ENCODE measurements at regions not wholly inside any gene's neighbourhood (a gene's known extent, or its start where the extent isn't known, plus 50 kb on each side); places are given as distances from the start of the nearest gene placed in this dataset.

DNA sequence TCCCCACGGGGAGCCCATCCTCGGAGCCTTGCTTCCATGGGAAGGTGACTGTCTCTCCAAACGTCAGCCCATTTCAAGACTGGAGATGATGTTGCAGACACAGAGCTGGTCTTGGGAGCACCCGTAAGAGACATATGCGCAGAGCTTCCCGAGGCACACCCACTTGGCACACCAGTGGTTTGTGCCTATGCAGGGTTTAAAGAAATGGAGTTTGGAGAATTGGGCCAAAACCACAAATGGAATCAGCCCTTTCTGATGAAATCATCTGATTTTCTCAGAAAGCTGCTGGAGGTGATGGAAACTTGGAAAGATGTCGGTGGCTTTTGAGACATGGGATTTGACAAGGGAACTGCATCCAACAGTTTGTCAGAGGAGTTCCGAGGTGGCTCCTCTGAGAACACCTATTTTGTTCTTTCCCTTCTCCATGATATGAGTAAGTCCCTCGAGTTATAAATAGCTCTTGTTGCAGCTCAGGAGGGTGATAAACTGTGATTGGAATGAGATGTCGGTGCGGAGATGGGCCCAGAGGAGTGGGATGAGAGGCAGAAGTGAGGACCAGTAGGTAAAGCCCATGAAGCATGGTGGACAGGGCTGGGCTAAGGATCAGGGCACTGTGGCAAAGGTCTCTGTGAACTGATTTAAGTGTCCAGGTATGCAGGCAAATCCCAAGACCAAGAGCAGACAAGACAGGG is 225.7 kb downstream of the ACKR3 start:
- no peak for DNase-seq (ENCODE audit: low read depth in 2 of 2)

DNA sequence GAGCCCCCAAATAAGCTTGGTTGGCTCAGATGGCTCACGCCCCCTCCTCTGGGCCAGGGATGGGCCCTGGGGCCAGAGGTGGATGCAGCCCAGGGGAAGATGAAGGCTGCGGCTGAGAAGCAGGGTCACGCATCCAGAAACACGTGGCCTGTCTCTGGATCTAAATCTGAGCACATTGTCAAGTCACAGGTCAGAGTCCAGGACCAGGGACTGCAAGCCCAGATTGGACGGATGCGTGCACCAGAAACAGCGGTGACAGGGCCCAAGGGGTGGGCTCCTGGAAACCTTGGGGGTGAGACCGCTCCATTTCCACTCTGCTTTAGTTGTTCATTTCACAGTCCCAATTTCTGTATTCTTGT is 226.2 kb downstream of the ACKR3 start:
- no peak for DNase-seq (ENCODE audit: low read depth in 2 of 2)

DNA sequence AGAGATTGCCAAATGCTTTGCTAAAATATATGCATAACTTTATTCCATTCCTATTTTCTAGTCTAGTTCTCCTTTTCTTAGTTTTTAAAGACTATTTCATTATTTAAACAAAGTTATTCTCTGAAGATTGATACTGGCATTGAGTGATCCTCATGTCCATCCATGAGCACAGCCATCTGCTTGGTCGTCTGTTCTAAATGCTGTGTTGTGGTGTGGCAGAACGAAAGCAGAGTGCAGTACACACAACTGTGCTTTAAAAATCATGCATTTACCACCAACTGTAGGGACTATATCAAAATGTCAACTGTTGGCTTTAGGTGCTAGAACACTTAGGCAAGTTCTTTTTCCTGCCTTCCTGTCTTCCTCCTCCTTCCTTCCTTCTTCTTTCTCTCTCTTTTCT is 226.6 kb downstream of the ACKR3 start:
- no peak for DNase-seq (ENCODE audit: low read depth in 2 of 2)

DNA sequence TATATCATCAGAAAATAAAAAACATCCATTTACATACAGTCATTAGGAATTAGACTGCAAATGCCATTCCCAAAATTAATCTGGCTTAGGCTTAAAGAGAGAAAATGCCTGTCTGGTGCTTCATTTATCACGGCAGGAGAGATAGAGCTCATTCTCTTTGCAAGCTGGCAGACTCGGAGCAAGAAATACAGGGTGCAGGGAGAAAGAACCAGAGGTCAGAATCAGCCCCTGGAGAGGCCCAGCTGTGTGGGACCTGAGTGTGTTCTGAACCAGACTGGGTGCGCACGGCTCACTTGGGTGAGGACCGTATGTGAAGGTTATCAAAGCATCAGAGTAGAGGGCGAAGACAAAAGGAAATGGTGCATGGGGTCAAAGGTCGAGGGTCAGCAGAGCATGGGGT is 227.8 kb downstream of the ACKR3 start:
- DNase-seq (ENCODE audit: low read depth in 2 of 2): no peak

DNA sequence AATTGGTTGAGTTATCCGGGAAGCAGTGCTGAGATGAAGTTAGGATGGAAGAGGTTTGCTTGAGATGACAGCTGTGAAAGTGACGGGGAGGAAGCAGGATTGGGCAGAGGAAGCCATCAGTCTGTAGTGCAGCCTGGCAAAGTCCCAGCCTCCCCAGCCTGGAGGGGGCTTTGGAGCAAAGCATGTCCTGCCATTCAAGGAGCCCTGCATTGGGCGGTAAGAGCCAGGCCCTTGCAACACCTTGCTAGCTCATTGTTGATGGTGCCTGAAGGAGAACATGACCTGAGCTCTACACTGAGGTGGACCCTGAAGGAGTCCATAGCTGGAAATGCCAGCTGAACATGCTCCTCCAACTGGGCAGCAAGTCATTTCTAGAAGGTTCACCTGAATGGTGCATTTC is 228.9 kb downstream of the ACKR3 start:
- no peak for DNase-seq (ENCODE audit: low read depth in 2 of 2)

DNA sequence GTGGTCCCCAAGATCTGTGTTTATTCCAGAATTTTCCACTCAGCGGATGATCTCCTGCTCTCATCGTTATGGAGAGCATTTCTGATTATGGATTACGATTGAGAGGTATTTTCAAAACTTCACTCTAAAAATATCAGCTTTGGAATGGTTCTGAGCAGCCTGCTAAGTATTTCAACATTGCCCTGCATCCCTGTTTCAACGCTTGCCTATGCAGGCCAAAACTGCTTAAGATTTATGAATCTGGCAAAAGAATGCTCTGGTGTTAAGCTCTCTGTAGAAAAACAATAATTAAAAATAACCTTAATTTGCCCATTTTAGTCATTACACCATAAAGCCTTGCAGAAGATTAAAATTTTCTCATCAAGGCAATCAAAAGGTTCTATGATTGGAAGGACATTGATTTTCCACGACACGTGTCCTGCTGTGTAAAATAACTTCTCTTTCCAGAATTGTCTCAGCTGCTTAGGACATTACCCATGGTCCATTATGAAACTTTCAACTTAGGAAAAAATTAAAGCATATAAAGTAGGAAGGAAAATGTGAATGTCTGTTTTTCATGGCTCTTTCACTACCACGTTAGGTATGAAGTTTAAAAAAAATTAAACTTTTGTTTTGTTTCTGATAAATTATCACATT is 229.9 kb downstream of the ACKR3 start:
- DNase-seq (ENCODE audit: low read depth in 2 of 2): no peak

DNA sequence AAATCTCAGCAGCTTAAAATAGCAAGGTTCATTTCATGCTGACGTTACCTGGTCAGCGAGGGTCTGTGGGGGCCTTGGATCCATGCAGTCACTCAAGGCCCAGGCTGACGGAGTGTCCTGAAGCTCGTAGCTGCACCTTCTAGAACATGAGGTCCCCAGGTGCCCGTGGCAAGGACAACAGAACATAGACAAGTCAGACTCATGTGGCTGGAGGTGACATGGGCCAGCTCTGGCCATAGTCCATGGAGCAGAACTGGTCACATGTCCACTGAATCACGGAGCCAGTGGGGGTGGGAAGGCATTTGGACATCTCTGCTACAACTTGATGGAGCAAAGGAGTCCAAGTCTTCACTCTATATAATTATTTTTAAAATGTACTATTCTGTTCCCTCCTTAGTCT is 233.2 kb downstream of the ACKR3 start:
- DNase-seq (ENCODE audit: low read depth in 2 of 2): no peak

DNA sequence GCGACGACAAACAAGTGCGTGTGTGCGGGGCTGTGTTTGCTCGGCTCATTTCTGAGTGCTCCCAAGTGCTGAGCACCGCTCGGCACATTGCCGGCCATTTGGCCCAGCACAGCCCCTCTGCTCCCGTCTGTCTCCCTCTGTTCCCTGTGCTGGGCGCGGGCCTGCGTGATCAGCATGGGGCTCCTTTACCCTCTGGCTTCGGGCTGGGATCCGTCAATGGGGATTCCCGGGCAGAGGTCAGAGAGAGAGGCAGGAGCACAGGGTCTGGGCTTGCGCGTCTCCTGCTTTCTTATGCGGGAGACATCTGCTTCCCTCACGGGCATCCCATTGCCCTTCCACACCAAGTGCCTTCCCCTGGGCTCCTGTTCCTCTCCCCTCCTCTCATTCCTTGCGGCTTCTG is 234.0 kb downstream of the ACKR3 start:
- no peak for DNase-seq (ENCODE audit: low read depth in 2 of 2)

DNA sequence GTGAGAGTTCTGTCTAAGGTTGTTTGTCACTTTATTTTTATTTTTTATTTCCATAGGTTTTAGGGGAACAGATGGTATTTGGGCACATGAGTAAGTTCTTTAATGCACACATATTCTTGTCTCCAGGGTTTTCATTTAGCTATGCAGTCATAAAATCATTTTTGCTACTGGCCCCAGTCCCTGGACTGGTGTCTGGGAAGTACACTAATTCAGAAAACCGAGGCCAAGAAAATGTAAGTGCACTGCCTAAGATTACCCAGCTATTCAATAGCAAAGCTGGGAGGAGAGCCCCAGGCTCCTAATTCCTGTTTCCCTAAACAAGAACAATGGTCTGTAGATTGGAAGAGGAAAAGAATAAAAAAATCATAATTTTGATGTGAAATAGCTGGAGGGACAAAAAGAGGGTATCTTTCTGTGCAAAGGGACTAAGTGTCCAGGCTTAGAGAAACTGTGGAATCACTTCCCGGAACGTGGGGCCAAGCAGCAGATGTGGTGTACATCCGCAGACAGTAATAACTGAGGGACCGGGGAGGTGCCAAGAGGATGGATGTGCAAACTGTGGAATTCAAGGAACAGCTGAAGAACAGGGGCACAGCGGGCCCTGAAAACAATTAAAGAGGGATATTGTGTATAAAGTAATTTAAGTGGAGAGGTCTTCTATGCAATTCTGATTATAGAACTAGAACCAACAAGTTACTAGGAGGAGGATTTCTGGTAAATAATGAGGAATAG is 236.3 kb downstream of the ACKR3 start:
- no peak for DNase-seq (ENCODE audit: low read depth in 2 of 2)

DNA sequence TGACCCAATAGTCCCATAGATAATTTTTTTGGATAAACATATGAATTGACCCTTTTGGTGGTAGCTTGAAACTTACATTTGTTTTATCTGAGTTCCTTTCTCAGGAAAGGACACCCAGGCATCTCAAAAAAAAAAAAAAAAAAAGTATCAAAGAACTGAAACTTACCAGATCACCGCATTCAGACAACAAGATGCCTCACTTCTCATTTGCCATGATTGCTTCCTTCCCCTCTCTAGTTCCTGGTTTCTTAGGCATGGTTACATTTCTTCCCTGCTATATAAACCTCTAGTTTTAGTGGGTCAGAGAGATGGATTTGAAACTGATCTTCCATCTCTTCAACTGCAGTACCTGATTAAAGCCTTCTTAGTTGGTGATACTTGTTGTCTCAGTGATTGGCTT is 240.1 kb downstream of the ACKR3 start:
- no peak for DNase-seq (ENCODE audit: low read depth in 2 of 2)

DNA sequence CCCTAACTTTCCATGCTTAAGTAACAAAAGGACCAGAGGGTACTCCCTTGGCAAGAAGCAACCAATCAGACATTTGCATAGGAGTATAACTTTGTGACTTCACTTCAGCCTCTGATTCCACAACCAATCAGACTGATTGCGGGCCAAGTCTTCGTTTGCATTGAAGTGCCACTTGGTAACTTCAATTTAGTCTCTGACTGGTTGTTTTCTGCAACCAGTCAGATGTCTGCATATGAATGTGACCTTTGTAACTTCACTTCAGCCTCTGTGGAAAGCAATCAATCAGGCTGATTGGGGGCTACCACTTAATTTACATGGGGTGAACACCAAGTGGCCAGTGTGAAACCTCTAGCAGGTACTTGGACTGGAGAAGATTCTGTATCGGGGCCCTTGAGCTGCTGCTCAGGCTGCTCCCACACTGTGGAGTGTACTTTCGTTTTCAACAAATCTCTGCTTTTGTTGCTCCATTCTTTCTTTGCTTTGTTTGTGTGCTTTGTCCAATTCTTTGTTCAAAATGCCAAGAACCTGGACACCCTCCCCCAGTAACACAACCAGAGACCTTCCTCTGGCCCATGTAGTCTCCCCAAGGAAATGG is 241.5 kb downstream of the ACKR3 start:
- DNase-seq (ENCODE audit: low read depth in 2 of 2): no peak

DNA sequence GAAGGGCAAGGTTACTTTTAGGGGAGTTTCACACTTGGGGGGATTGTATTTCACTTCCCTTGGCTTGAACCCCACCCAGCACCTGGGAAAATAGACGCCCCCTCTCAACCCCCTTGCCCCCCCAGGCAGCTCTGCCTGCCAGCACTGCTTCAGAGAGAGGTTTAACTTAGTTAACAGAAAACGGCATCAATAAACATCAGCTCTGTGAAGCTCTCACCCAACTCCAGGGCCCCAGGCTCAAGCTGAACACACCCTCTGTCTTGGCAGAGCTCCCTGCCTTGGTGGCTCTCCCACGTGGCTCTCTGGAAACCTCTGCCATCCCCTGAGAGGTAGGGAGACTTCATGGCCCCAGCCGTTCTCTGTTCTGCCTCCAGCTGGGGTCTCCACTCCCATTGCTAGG is 244.1 kb downstream of the ACKR3 start:
- no peak for DNase-seq (ENCODE audit: low read depth in 2 of 2)

DNA sequence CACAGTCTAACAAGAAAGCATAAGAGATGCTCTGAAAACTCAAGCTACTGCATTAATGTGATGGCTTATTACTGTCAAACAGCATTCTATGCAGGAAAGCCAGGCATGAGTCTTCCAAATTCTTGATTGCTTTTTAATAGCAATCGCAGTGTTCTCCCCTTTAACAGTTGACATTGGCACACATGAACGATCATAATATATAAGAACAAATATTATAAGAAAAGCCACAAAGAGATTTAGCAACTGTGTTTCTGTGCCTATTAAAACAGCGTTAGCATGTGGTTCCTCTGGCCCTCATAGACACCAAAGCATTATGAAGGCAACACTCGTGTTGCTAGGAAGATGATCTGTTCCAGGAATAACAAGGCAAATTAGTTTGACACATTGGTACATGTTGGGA is 245.0 kb downstream of the ACKR3 start:
- no peak for DNase-seq (ENCODE audit: low read depth in 2 of 2)

DNA sequence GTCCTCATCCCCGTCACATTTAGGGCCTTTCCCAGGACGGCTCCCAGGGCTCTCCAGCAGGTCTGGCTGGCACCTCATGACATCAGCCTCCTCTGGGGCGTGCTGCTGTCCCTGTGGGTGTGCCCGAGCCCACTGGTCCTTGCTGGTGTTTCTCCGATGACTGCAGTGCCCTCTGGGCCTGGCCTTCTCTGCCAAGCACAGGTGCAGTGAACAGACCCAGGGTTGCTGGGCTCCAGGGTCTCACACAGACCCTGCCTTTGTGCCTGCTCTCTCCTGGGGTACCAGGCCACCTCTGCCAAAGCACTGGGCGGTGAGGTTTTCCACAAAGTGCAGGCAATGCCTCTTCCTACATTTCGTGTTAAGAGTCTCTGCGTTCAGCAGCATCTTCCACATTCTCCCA is 246.1 kb downstream of the ACKR3 start:
- no peak for DNase-seq (ENCODE audit: low read depth in 2 of 2)

DNA sequence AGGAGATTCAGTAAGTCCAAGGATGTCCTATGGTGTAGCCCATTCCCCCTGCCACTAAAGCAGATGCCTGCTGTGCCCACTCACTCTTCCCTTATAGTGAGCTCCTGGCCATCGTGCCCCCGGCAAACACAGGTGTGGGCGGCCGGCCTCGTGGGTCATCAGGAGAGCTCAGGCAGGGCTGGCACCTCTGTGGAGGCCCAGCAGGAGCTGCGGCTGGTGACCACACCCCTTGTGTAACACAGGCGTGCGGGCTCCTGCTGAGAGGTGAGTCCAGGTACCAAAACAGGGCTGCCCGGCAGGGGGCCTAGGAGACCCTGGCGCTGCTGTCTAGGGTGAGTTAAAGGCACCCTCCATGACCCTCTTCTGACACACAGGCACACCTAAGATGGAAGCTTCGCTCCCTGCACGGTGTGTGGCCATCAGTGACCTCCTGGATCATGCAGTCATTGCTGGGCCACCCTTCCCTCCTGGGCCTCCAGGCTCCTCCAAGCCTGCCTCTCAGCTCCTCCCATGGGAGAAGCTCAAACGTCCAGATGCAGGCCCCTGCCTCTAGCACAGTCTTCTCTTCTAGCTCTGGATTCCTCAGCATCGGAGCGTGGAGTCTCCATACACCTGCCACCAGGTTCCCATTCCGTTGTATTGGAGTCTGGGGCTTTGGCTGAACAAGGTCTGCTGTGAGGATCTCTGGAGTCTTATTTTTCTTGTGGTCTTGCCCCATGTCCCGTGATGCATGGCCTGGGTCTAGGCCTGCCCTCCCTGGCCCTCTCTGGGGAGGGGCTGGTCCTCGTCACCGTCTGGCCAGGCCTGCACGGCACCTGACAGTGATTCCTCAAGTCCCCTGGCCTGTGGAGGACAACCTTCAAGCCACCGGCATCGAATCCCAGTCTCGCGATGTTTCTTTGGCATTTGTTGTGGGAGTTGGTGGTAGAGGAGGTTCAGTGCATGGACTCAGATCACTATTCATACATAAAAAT is 246.9 kb downstream of the ACKR3 start:
- no peak for DNase-seq (ENCODE audit: low read depth in 2 of 2)

DNA sequence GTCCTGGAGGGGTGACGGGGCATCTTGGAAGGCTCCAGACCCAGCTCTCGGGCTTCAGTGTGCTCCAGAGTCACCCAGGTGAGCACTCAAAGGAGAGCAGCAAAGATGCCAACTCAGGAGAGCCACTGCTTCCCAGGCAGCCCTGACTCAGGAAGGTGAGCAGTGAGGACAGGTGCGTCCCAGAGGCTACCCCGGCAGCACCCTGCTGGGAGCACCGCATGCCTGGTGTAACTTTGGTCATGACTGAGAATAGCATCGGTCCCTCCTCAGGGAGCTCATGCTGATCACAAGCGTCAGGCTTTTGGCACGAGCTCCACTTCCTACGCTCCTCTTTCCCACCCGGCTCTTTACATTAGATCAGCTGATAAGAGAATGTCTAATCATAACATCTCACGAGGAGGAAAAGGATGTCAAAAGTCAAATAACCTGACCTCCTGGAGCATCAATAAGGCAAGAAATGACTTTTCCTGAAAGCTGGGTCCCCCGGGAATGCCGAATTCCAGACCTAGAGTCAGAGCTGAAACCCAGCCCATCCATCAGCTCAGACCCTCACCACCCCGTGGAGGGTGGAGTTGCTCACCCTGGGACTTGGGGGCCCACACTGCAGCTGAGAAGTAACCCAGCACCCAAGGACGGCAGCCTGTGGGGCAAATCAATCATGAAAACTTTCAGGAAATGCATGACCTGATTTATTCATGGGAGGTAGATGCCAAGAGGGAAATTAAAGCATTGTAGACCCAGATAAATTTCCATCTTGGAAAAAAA is 248.8 kb downstream of the ACKR3 start:
- no peak for DNase-seq (ENCODE audit: low read depth in 2 of 2)

DNA sequence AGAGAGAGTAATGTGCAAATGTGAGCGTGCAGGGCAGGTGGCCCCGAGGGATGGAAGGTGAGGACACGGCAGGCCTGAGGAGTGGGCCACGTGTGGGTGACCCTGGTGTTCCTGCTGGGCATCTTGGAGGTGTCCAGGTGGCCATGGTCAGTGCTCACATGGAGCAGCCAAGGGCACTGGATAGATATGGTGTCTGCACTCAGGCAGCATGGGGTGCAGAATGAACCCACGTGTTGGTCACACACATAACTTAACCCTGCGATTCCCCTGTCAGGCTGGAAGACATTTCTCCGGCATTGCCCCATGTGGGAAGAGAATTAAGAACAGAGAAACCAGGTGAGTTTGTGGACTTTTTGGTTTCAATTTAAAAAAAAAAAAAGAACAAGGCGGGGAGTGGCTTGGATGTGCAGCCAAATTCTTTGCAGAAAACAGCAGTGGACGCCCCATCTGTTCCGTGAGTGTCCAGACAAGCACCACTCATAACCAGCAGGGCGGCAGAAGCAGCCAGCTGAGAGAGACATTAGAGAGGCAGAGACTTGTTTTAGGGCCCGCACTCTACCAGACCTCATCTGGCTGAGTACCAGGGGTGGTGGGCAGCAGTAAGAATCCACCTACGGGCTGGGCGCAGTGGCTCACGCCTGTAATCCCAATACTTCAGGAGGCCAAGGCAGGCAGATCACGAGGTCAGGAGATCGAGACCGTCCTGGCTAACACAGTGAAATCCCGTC is 249.8 kb downstream of the ACKR3 start:
- DNase-seq (ENCODE audit: low read depth in 2 of 2): no peak

DNA sequence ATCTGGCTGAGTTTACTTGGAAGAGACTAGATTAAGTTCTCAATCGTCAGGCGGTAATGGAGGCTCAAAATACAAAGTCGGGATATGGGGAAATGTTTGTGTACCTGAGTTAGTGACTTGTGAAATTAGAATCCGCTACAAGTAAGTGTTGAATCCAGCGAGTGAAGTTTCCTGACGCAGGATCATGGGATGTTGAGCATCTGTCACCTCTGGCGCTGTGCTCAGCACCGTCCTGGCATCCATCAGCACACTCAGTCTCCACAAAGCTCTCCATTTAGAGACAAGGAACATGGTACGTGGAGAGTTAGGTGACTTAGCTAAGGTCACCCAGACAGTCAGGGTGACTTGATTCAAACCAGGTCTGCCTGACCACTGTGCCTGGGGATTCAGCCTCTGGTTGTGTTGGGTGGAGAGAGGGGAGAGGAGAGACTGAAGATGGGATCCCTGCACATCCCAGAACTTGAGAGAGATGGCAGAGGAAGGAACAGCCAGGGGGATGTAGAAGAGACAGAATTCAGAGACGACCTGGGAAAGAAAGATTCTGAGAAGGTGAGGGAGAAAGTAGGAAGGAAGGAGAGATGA is 251.2 kb downstream of the ACKR3 start:
- DNase-seq (ENCODE audit: low read depth in 2 of 2): no peak

DNA sequence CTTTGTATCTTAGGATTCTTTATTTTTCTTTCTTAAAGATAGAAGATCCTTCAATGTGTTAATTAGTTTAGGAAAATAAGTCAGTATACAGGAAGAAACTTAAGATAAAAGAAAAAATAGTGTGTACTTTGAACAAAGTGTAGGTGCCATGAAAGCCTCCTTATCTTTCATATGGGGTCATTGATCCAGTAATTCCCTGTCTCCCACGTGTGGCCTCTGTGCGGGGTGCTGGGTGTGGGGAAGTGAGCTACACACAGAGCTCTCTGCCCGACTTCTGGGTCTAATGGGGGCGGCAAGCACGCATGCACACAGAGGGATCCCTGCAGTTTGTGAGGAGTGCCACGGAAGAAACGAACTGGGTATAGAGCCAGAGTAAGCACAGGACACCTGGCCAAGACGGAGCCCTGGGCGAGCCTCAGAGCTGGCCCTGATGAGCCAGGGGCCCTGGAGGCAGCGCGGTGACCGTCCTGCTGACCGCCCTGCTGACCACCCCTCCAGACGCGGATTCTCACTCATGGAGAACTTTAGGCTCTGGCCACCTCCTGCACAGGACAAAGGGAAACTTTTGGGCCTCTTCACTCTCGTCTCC is 253.5 kb downstream of the ACKR3 start:
- DNase-seq (ENCODE audit: low read depth in 2 of 2): no peak

Measured in lung microvascular endothelial cell (primary cell).